AG04450 (cell line): ENCODE measurements at regions not wholly inside any gene's neighbourhood (a gene's known extent, or its start where the extent isn't known, plus 50 kb on each side); places are given as distances from the start of the nearest gene placed in this dataset.

Source experiments
- CTCF ChIA-PET: fragments of 300-600, 350-600 bp; formaldehyde crosslinking; extraction: SDS; loops from one replicate; lab custom pipeline; 2022; ENCODE audit warnings: antibody characterized with exemption, inconsistent platforms; lab: Charles Lee
- POLR2A ChIA-PET: fragments of 350-600 bp; formaldehyde crosslinking; extraction: SDS; loops from one replicate; lab custom pipeline; 2021; ENCODE audit warnings: antibody characterized with exemption, inconsistent platforms; lab: Yijun Ruan, JAX
- DNase-seq: peaks from one replicate; pipeline ENCODE4 v3.0.0-alpha.2; 2011; ENCODE audit warnings: low read depth, low spot score
- H3K27ac ChIP-seq: one replicate; pipeline ENCODE4 v1.5.1; 2012; ENCODE audit warnings: low read depth, low read length, control low read depth
- H3K27me3 ChIP-seq: one replicate; pipeline ENCODE4 v1.6.0; 2012; ENCODE audit warnings: low read length; ENCODE audit not compliant: control insufficient read depth, insufficient read depth
- H3K4me3 ChIP-seq: 2 replicates; pipeline ENCODE4 v1.5.1; 2011; ENCODE audit warnings: mild to moderate bottlenecking, low read depth, low read length, control low read depth
- H3K9me3 ChIP-seq: 2 replicates; pipeline ENCODE4 v1.5.1; 2012; ENCODE audit warnings: low read length; ENCODE audit not compliant: control insufficient read depth, insufficient read depth
- CTCF ChIP-seq: IDR thresholded peaks from 2 replicates; pipeline ENCODE4 v1.5.1; 2011; ENCODE audit warnings: low read depth, low read length, control low read depth, inconsistent platforms

- ChIA-PET CTCF (no interaction called here), POLR2A (no interaction called here)
- Histone ChIP-seq H3K27ac (no peak overlapping the region), H3K4me3 (no peak overlapping the region), H3K27me3 (no peaks in the 10 kb centered on the region), H3K9me3 (no peaks in the 10 kb centered on the region)
- no peak for DNase-seq
- TF ChIP-seq CTCF: no peak
Observed at GRCh38 chr18:27717816-27718215, 459.1 kb downstream of the CDH2 start.

- H3K4me3 ChIP-seq: no peak overlapping the region
- no peak for DNase-seq
- no peaks in the 10 kb centered on the region for H3K27me3 ChIP-seq
- POLR2A ChIA-PET: no interaction called here
- no peak for TF ChIP-seq CTCF
- no peak overlapping the region for H3K27ac ChIP-seq
- CTCF ChIA-PET: no interaction called here
- no peaks in the 10 kb centered on the region for H3K9me3 ChIP-seq
Observed at GRCh38 chr18:27717250-27717649, 459.7 kb downstream of the CDH2 start.

GRCh38 chr18:27715751-27716150 is 461.2 kb downstream of the CDH2 start:
- POLR2A ChIA-PET: no interaction called here
- CTCF ChIA-PET: no interaction called here
- no peak for DNase-seq
- H3K27me3 ChIP-seq: no peaks in the 10 kb centered on the region
- no peak overlapping the region for H3K4me3 ChIP-seq
- no peaks in the 10 kb centered on the region for H3K9me3 ChIP-seq
- H3K27ac ChIP-seq: no peak overlapping the region
- TF ChIP-seq CTCF: no peak

GRCh38 chr18:27713738-27714095 is 463.2 kb downstream of the CDH2 start:
- ChIA-PET CTCF (interaction anchor here (1.5 kb wide), 1 partner anchor 109 kb away, joined by 3 read pairs; no protein-coding TSS in a partner anchor), POLR2A (no interaction called here)
- Histone ChIP-seq H3K4me3 (no peak overlapping the region), H3K9me3 (no peaks in the 10 kb centered on the region), H3K27me3 (no peaks in the 10 kb centered on the region), H3K27ac (no peak overlapping the region)
- no peak for TF ChIP-seq CTCF
- DNase-seq: no peak

- POLR2A ChIA-PET: interaction anchor here (0.6 kb wide), 1 partner anchor 471 kb away, joined by 4 read pairs; no protein-coding TSS in a partner anchor
- no peaks in the 10 kb centered on the region for H3K9me3 ChIP-seq
- no peak overlapping the region for H3K4me3 ChIP-seq
- CTCF ChIA-PET: interaction anchor here (1.5 kb wide), 1 partner anchor 108 kb away, joined by 3 read pairs; no protein-coding TSS in a partner anchor
- H3K27ac ChIP-seq: no peak overlapping the region
- H3K27me3 ChIP-seq: no peaks in the 10 kb centered on the region
- DNase-seq: no peak
- TF ChIP-seq CTCF: no peak
Observed at GRCh38 chr18:27713037-27713737, 463.7 kb downstream of the CDH2 start.
